ENCODE measurements at regions not wholly inside any gene's neighbourhood (a gene's known extent, or its start where the extent isn't known, plus 50 kb on each side); places are given as distances from the start of the nearest gene placed in this dataset.

DNA sequence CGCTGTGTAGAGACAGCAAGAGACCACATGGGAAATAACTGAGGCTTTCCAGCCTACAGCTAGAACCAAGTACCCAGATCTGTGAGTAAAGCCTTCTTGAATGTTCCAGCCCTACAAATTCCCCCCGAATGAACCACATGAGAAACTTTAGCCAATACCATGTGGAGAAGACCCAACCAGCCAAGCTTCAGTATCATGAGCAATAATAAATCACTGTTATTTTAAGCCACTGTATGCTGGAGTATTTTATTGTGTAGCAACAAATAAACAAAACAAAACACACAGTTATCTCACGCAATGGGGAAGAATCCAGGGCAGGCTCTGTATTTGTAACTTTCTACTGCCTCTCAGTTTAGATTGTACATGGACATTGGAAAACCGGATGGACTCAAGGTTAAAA lies 426.2 kb downstream of the CDH11 start:
- Histone ChIP-seq H3K27ac (ENCODE audit: low read length) (no peak overlapping the region), H3K4me3 (ENCODE audit: low read length) (no peak overlapping the region), H3K27me3 (ENCODE audit: control insufficient read depth, insufficient read depth, low read length) (no peaks in the 10 kb centered on the region), H3K36me3 (ENCODE audit: control insufficient read depth, insufficient read depth, low read length) (no peaks in the 10 kb centered on the region), H3K9me3 (ENCODE audit: control insufficient read depth, insufficient read depth, low read length) (peaks cover 4% of the 10 kb centered on the region), H3K4me1 (ENCODE audit: control insufficient read depth, insufficient read depth, low read length) (no peaks in the 10 kb centered on the region)
- no peaks in the 10 kb centered on the region for H3K36me3 Mint-ChIP-seq
- H3K4me1 Mint-ChIP-seq = no peaks in the 10 kb centered on the region
- H3K4me3 Mint-ChIP-seq = no peak overlapping the region
- H3K9me3 Mint-ChIP-seq = peaks cover 10 to 13% of the 10 kb centered on the region in 2 donors
- no peak for ATAC-seq
- intact Hi-C loops (cut with micrococcal nuclease) = no loop called here
- no peak for DNase-seq
- H3K27me3 Mint-ChIP-seq (ENCODE audit: low read depth in 2 of 2) = no peaks in the 10 kb centered on the region
- TF ChIP-seq, protein P1, sequence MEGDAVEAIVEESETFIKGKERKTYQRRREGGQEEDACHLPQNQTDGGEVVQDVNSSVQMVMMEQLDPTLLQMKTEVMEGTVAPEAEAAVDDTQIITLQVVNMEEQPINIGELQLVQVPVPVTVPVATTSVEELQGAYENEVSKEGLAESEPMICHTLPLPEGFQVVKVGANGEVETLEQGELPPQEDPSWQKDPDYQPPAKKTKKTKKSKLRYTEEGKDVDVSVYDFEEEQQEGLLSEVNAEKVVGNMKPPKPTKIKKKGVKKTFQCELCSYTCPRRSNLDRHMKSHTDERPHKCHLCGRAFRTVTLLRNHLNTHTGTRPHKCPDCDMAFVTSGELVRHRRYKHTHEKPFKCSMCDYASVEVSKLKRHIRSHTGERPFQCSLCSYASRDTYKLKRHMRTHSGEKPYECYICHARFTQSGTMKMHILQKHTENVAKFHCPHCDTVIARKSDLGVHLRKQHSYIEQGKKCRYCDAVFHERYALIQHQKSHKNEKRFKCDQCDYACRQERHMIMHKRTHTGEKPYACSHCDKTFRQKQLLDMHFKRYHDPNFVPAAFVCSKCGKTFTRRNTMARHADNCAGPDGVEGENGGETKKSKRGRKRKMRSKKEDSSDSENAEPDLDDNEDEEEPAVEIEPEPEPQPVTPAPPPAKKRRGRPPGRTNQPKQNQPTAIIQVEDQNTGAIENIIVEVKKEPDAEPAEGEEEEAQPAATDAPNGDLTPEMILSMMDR (IDR thresholded peaks at IDR 0.05) = no peak
- 90% methylated on average over 4 of the region's 4 CpGs for WGBS (ENCODE audit: insufficient coverage)
- no peak overlapping the region for H3K27ac Mint-ChIP-seq

DNA sequence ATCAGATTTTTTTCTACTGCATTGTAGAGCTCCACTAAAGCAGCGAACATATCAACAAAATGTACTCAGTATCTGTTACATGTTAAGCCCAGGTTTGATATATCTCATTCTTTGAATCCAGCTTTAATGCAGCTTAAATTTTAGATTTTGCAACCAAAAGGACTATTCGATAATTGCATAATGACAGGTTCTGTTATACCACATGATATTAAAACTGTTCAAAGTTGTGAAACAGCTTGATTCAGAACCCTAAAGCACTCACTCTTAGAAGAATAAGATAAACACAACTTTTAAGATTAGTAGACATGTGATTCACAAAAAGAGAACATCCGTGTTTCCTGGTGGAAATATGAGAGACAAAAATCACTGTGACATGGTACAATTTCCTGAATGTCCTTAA lies 427.9 kb downstream of the CDH11 start:
- no peak for ATAC-seq
- Histone ChIP-seq H3K27me3 (ENCODE audit: control insufficient read depth, insufficient read depth, low read length) (no peaks in the 10 kb centered on the region), H3K4me3 (ENCODE audit: low read length) (no peak overlapping the region), H3K4me1 (ENCODE audit: control insufficient read depth, insufficient read depth, low read length) (no peaks in the 10 kb centered on the region), H3K36me3 (ENCODE audit: control insufficient read depth, insufficient read depth, low read length) (no peaks in the 10 kb centered on the region), H3K9me3 (ENCODE audit: control insufficient read depth, insufficient read depth, low read length) (no peaks in the 10 kb centered on the region), H3K27ac (ENCODE audit: low read length) (no peak overlapping the region)
- WGBS (ENCODE audit: insufficient coverage) = 79% methylated on average over 2 of the region's 3 CpGs
- Mint-ChIP-seq H3K27ac (no peak overlapping the region), H3K36me3 (no peaks in the 10 kb centered on the region), H3K4me1 (no peaks in the 10 kb centered on the region), H3K9me3 (peaks cover 6 to 13% of the 10 kb centered on the region in 2 donors), H3K4me3 (no peak overlapping the region), H3K27me3 (ENCODE audit: low read depth in 2 of 2) (no peaks in the 10 kb centered on the region)
- intact Hi-C loops (cut with micrococcal nuclease) = no loop called here
- no peak for DNase-seq
- TF ChIP-seq, protein P1 (IDR thresholded peaks at IDR 0.05) = no peak

GRCh38 chr16:64687786-64688185 lies 434.1 kb downstream of the CDH11 start:
- intact Hi-C loops (cut with micrococcal nuclease) = no loop called here
- peaks cover 17 to 20% of the 10 kb centered on the region in 2 donors for H3K9me3 Mint-ChIP-seq

DNA sequence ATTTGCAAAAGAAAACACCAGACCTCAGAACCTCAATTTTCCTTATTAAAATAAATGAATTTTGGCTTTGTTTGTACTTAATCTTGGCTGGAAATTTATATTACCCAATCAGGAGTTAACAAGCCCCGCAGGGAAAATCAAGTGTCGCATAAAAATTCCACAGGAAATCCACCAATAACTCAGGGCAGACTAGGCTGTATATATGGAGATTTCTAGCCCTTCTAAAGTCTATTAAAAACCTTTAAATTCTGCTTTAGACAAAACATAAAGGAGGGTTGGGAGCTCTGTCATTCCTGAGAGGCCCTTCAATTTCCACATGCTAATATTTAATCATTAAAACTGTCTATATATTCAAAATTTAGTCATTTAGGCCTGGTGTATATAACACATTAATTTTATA lies 434.7 kb downstream of the CDH11 start:
- H3K4me1 ChIP-seq (ENCODE audit: control insufficient read depth, insufficient read depth, low read length) = no peaks in the 10 kb centered on the region
- H3K4me3 ChIP-seq (ENCODE audit: low read length) = no peak overlapping the region
- intact Hi-C loops (cut with micrococcal nuclease) = no loop called here
- ATAC-seq (no peak), DNase-seq (no peak)
- no peaks in the 10 kb centered on the region for H3K4me1 Mint-ChIP-seq
- no peak overlapping the region for H3K4me3 Mint-ChIP-seq
- TF ChIP-seq, protein P1 (IDR thresholded peaks at IDR 0.05) = no peak
- peaks cover 17 to 20% of the 10 kb centered on the region in 2 donors for H3K9me3 Mint-ChIP-seq
- H3K27ac ChIP-seq (ENCODE audit: low read length) = no peak overlapping the region
- H3K36me3 ChIP-seq (ENCODE audit: control insufficient read depth, insufficient read depth, low read length) = no peaks in the 10 kb centered on the region
- no CpG with 5 or more reads among the region's 2 CpGs for WGBS (ENCODE audit: insufficient coverage)
- no peak overlapping the region for H3K27ac Mint-ChIP-seq
- H3K9me3 ChIP-seq (ENCODE audit: control insufficient read depth, insufficient read depth, low read length) = no peaks in the 10 kb centered on the region
- H3K36me3 Mint-ChIP-seq = no peaks in the 10 kb centered on the region
- no peaks in the 10 kb centered on the region for H3K27me3 Mint-ChIP-seq (ENCODE audit: low read depth in 2 of 2)
- no peaks in the 10 kb centered on the region for H3K27me3 ChIP-seq (ENCODE audit: control insufficient read depth, insufficient read depth, low read length)

More at GRCh38 chr16:64687786-64688185, 434.1 kb downstream of the CDH11 start:
- H3K27ac ChIP-seq (ENCODE audit: low read length) = no peak overlapping the region
- H3K27me3 ChIP-seq (ENCODE audit: control insufficient read depth, insufficient read depth, low read length) = no peaks in the 10 kb centered on the region
- no peaks in the 10 kb centered on the region for H3K4me1 ChIP-seq (ENCODE audit: control insufficient read depth, insufficient read depth, low read length)
- Mint-ChIP-seq H3K4me1 (no peaks in the 10 kb centered on the region), H3K27ac (no peak overlapping the region), H3K36me3 (no peaks in the 10 kb centered on the region), H3K27me3 (ENCODE audit: low read depth in 2 of 2) (no peaks in the 10 kb centered on the region), H3K4me3 (no peak overlapping the region)
- ATAC-seq (no peak), DNase-seq (no peak)
- no peaks in the 10 kb centered on the region for H3K9me3 ChIP-seq (ENCODE audit: control insufficient read depth, insufficient read depth, low read length)
- H3K36me3 ChIP-seq (ENCODE audit: control insufficient read depth, insufficient read depth, low read length) = no peaks in the 10 kb centered on the region
- WGBS (ENCODE audit: insufficient coverage) = 100% methylated on average over 3 of the region's 4 CpGs
- TF ChIP-seq, protein P1 (IDR thresholded peaks at IDR 0.05) = no peak
- no peak overlapping the region for H3K4me3 ChIP-seq (ENCODE audit: low read length)

All from natural killer cell (primary cell).